Gastroesophageal sphincter (tissue), 4 donors: ENCODE measurements at regions not wholly inside any gene's neighbourhood (a gene's known extent, or its start where the extent isn't known, plus 50 kb on each side); places are given as distances from the start of the nearest gene placed in this dataset.

Experiments used
- ATAC-seq: fragments of 150-250 bp; one replicate; pipeline ENCODE4 v1.9.1; 2016; ENCODE audit warnings: mild to moderate bottlenecking, moderate library complexity
- H3K27ac ChIP-seq, 4 donors: fragments of 200-600 bp; sonication (generic) in 3 of 4; 1 replicate in 3 of 4; 2 replicates in 1 of 4; pipeline ENCODE4 v1.5.1; 2016 to 2019
- H3K27me3 ChIP-seq: fragments of 200-600 bp; sonication (generic); one replicate; pipeline ENCODE4 v1.5.1; 2019
- H3K36me3 ChIP-seq, 2 donors: fragments of 200-600 bp; sonication (generic); one replicate each; pipeline ENCODE4 v1.5.1; 2019; ENCODE audit warnings: control low read depth in 1 of 2
- H3K4me1 ChIP-seq, 3 donors: fragments of 200-600 bp; sonication (generic); 1 replicate in 2 of 3; 2 replicates in 1 of 3; pipeline ENCODE4 v1.5.1; 2016 to 2019; ENCODE audit warnings: control low read depth in 2 of 3
- H3K4me3 ChIP-seq, 2 donors: fragments of 200-600 bp; sonication (generic); one replicate each; pipeline ENCODE4 v1.5.1; 2019; ENCODE audit warnings: mild to moderate bottlenecking in 1 of 2, moderate library complexity in 1 of 2
- H3K9me3 ChIP-seq, 3 donors: fragments of 200-600 bp; sonication (generic); one replicate each; pipeline ENCODE4 v1.5.1; 2017 to 2019; ENCODE audit warnings: control low read depth in 2 of 3
- CTCF ChIP-seq, 4 experiments: fragments of 200-600 bp in 2 of 4; fragments of 450-650 bp in 2 of 4; sonication (generic) in 1 of 4; IDR thresholded peaks; one replicate each; pipeline ENCODE4 v1.5.1; 2017 to 2019; ENCODE audit warnings: antibody characterized with exemption in 4 of 4, mild to moderate bottlenecking in 2 of 4, moderate library complexity in 2 of 4
- EP300 ChIP-seq: sonication (generic); formaldehyde crosslinking; IDR thresholded peaks from one replicate; pipeline ENCODE4 v1.6.1; 2017; ENCODE audit warnings: antibody characterized with exemption, mild to moderate bottlenecking
- POLR2A ChIP-seq, 2 donors: fragments of 450-650 bp; IDR thresholded peaks; one replicate each; pipeline ENCODE4 v1.6.1; 2017; ENCODE audit warnings: antibody characterized with exemption in 2 of 2, mild to moderate bottlenecking in 2 of 2, moderate library complexity in 1 of 2
- POLR2AphosphoS5 ChIP-seq: sonication (generic); formaldehyde crosslinking; IDR thresholded peaks from one replicate; pipeline ENCODE4 v1.6.1; 2017; ENCODE audit warnings: antibody characterized with exemption
- WGBS, 2 donors: methylation state at CpG; one replicate each; pipeline ENCODE4 v1.1.5; 2018; ENCODE audit warnings: low coverage in 1 of 2; 5-methylcytosine and 5-hydroxymethylcytosine counted together

DNA sequence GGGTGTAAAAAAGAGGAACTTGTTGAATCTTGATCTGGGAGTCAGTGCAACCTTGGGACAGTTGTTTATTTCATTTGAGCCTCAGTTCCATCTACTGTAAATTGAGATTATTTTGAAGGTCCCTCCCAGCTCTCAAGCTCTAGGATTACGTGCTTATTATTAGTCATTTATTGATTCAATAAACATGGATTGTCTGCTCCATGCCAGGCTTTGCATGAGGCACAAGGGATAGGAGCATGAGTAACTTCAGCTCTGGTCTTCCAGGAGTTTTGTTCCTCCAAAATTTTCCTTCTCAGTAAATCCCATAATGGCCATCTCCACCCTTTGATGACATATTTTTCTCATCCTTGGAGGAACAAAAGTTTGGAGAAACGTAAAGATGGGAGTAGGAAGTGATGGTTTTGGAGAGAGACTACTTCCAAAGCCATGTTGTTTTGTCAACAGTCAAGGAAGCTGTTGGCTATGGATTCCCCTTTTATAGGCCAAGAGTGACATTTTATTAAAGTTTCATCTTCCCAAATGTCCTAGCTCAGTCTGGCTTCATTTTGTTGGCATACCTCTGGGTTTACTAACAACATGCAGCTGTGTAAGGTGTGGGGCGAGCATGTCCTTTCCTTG is 244.6 kb downstream of the DMRT2 start:
- WGBS, 2 donors, result 24 to 33% methylated on average over 2 to 3 of the region's 3 CpGs

GRCh38 chr9:1296331-1296730 is 246.2 kb downstream of the DMRT2 start:
- no peak for TF ChIP-seq CTCF (IDR thresholded peaks at IDR 0.05)
- TF ChIP-seq EP300, result no peak
- TF ChIP-seq POLR2A (IDR thresholded peaks at IDR 0.05), result no peak
- no peak for TF ChIP-seq POLR2AphosphoS5
- Histone ChIP-seq H3K4me1 (no peaks in the 10 kb centered on the region), H3K27me3 (no peaks in the 10 kb centered on the region), H3K9me3 (no peaks in the 10 kb centered on the region), H3K36me3 (no peaks in the 10 kb centered on the region), H3K27ac (no peak overlapping the region), H3K4me3 (no peak overlapping the region)
- no peak for ATAC-seq
- WGBS, 2 donors, result 88 to 93% methylated on average over 1 of the region's 1 CpG

More for the DNA sequence above, 244.6 kb downstream of the DMRT2 start:
- Histone ChIP-seq H3K4me3 (no peak overlapping the region), H3K27me3 (no peaks in the 10 kb centered on the region), H3K36me3 (no peaks in the 10 kb centered on the region), H3K9me3 (no peaks in the 10 kb centered on the region), H3K4me1 (no peaks in the 10 kb centered on the region), H3K27ac (no peak overlapping the region)
- no peak for ATAC-seq
- TF ChIP-seq CTCF (IDR thresholded peaks at IDR 0.05) (no peak), EP300 (no peak), POLR2AphosphoS5 (no peak), POLR2A (IDR thresholded peaks at IDR 0.05) (no peak)

DNA sequence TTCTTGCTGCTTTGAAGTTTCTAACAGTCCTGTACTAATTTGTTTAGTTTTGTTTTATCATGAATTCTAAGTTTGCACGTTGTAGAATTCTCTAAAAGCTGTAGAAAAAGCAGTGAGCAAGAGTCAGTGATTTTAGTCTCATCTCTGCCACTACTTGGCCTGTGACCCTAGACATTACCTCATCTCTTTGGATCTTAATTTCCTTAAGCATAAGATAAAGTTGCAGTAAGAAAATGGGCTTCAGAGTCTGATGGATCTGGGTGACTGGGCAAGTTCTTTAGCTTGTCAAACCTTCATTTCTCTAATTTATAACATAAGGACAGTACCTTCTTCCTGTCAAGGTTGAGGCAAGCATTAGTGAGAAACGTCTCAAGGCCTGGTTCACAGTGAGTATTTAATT is 247.9 kb downstream of the DMRT2 start:
- H3K4me1 ChIP-seq, result no peaks in the 10 kb centered on the region
- 22 to 29% methylated on average over 1 to 2 of the region's 2 CpGs for WGBS, 2 donors
- no peaks in the 10 kb centered on the region for H3K27me3 ChIP-seq
- no peak for ATAC-seq
- H3K4me3 ChIP-seq, result no peak overlapping the region
- TF ChIP-seq POLR2A (IDR thresholded peaks at IDR 0.05), result no peak
- TF ChIP-seq EP300, result no peak
- TF ChIP-seq CTCF (IDR thresholded peaks at IDR 0.05), result no peak
- no peak for TF ChIP-seq POLR2AphosphoS5
- H3K36me3 ChIP-seq, result no peaks in the 10 kb centered on the region
- no peaks in the 10 kb centered on the region for H3K9me3 ChIP-seq
- H3K27ac ChIP-seq, result no peak overlapping the region

DNA sequence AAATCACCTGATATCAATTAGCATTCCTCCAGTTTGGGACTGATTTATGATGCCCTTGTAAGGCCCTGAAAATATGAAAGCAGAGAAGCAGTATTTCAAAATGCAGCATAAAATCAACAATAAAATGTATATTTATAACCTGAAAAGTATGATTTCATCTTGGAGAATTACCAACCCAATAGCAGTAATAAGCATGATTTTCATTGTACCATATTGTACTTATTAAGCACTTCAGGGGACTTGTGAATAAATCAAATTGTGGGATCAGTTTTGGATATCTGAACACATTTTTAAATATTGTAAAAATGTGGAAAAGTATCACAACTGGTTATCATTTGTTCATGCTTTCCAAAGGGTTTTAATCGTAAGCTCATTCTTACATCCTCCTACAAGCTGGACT is 250.8 kb downstream of the DMRT2 start:
- no peak for TF ChIP-seq CTCF (IDR thresholded peaks at IDR 0.05)
- TF ChIP-seq EP300, result no peak
- TF ChIP-seq POLR2AphosphoS5, result no peak
- TF ChIP-seq POLR2A (IDR thresholded peaks at IDR 0.05), result no peak
- Histone ChIP-seq H3K27ac (no peak overlapping the region), H3K9me3 (no peaks in the 10 kb centered on the region), H3K4me3 (no peak overlapping the region), H3K27me3 (no peaks in the 10 kb centered on the region), H3K4me1 (no peaks in the 10 kb centered on the region), H3K36me3 (no peaks in the 10 kb centered on the region)
- no peak for ATAC-seq
- 0 to 10% methylated on average over 1 of the region's 1 CpG for WGBS, 2 donors

DNA sequence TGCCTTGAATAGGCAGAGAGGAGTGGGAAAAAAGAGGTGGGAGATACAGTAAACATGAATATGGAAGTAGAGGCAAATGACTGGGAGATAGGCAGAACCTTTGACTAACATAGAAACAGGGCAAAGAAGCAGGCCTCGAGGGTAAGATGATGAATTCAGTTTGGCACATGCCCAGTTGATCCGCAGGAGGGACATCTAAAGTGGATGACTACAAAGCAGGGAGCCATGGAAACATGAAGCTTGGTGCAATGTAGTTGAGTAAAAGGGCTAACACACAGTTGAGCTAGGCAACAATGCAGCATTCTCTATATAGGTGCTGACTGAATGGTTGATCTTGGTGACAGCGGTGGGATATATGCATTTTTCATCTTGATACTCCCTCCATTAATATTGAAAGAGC is 253.8 kb downstream of the DMRT2 start:
- WGBS, 2 donors, result 68 to 69% methylated on average over 3 of the region's 3 CpGs
- TF ChIP-seq POLR2A (IDR thresholded peaks at IDR 0.05) (no peak), POLR2AphosphoS5 (no peak), EP300 (no peak), CTCF (IDR thresholded peaks at IDR 0.05) (no peak)

More for the DNA sequence above, 253.8 kb downstream of the DMRT2 start:
- ATAC-seq, result no peak
- Histone ChIP-seq H3K27me3 (no peaks in the 10 kb centered on the region), H3K4me3 (no peak overlapping the region), H3K4me1 (no peaks in the 10 kb centered on the region), H3K27ac (no peak overlapping the region), H3K9me3 (no peaks in the 10 kb centered on the region), H3K36me3 (no peaks in the 10 kb centered on the region)
